Natural killer cell (primary cell): ENCODE measurements at regions not wholly inside any gene's neighbourhood (a gene's known extent, or its start where the extent isn't known, plus 50 kb on each side); places are given as distances from the start of the nearest gene placed in this dataset.
A peak's percentile ranks its signal among the peaks of the same experiment; 100 is the strongest.

ENCODE experiments used
- ATAC-seq, 3 donors: fragments of 150-1000 bp in 2 of 3; fragments of 200-7000 bp in 1 of 3; cut with Tn5 transposase; 1 replicate in 1 of 3; 2 replicates in 2 of 3; pipeline ENCODE4 v1.10.0; 2021; ENCODE audit warnings: mild to moderate bottlenecking in 2 of 3, moderate library complexity in 2 of 3
- DNase-seq, 2 donors: peaks; one replicate each; pipeline versions ENCODE4 v3.0.0 to v3.0.0-alpha.2; 2013 to 2021; ENCODE audit warnings: mixed read lengths in 1 of 2
- H3K27ac ChIP-seq: one replicate; pipeline ENCODE4 v1.5.1; 2013; ENCODE audit warnings: mild to moderate bottlenecking, low read length
- H3K27me3 ChIP-seq: one replicate; pipeline ENCODE4 v1.6.1; 2013; ENCODE audit warnings: low read length; ENCODE audit not compliant: control insufficient read depth, insufficient read depth
- H3K36me3 ChIP-seq: one replicate; pipeline ENCODE4 v1.6.1; 2013; ENCODE audit warnings: low read length; ENCODE audit not compliant: control insufficient read depth, insufficient read depth
- H3K4me1 ChIP-seq: one replicate; pipeline ENCODE4 v1.6.1; 2013; ENCODE audit warnings: low read length; ENCODE audit not compliant: control insufficient read depth, insufficient read depth
- H3K4me3 ChIP-seq: one replicate; pipeline ENCODE4 v1.5.1; 2013; ENCODE audit warnings: low read length
- H3K9me3 ChIP-seq: one replicate; pipeline ENCODE4 v1.6.1; 2013; ENCODE audit warnings: low read length; ENCODE audit not compliant: control insufficient read depth, insufficient read depth
- H3K27ac Mint-ChIP-seq, 2 donors: one replicate each; pipeline ENCODE4 v1.8.0; 2022; ENCODE audit warnings: mild to moderate bottlenecking in 2 of 2, mixed read lengths in 2 of 2, moderate library complexity in 1 of 2
- H3K27me3 Mint-ChIP-seq, 2 donors: one replicate each; pipeline ENCODE4 v1.8.0; 2022; ENCODE audit warnings: low read depth in 2 of 2, mixed read lengths in 2 of 2
- H3K36me3 Mint-ChIP-seq: one replicate; pipeline ENCODE4 v1.8.0; 2022; ENCODE audit warnings: mixed read lengths
- H3K4me1 Mint-ChIP-seq, 2 donors: one replicate each; pipeline ENCODE4 v1.8.0; 2022; ENCODE audit warnings: mixed read lengths in 2 of 2
- H3K4me3 Mint-ChIP-seq: one replicate; pipeline ENCODE4 v1.8.0; 2022; ENCODE audit warnings: mild to moderate bottlenecking, moderate library complexity, mixed read lengths
- H3K9me3 Mint-ChIP-seq, 2 donors: one replicate each; pipeline ENCODE4 v1.8.0; 2022; ENCODE audit warnings: mixed read lengths in 2 of 2
- WGBS: methylation state at CpG from one replicate; pipeline ENCODE4 v1.1.7; 2013; ENCODE audit warnings: missing lambda C conversion rate; ENCODE audit not compliant: insufficient coverage; 5-methylcytosine and 5-hydroxymethylcytosine counted together
- intact Hi-C: fragments of 100-400 bp; cut with micrococcal nuclease; formaldehyde crosslinking; loops from one replicate; pipeline ENCODE4 v1.14.2; 2022
- TF ChIP-seq, protein P1 (sequence below): fragments of 200-600 bp; IDR thresholded peaks from one replicate; pipeline ENCODE4 v1.8.0; 2022; ENCODE audit warnings: antibody characterized with exemption

DNA sequence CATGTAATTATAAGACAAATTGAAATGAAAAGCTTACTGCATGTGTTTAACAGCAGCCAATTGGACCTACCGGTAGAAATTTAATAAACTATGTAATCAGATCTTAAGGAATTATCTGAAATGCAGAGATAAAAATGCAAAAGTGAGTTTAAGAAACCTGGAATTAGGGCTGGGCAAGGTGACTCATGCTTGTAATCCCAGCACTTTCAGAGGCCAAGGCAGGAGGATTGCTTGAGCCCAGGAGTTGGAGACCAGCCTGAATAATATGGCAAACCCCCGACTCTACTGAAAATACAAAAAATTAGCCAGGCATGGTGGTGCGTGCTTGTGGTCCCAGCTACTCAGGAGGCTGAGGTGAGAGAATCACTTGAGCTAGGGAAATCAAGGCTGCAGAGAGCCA is 74.1 kb downstream of the HFE start:
- Histone ChIP-seq H3K4me1 (peaks cover 24% of the 10 kb centered on the region), H3K4me3 (no peak overlapping the region), H3K27me3 (no peaks in the 10 kb centered on the region), H3K36me3 (no peaks in the 10 kb centered on the region), H3K9me3 (no peaks in the 10 kb centered on the region), H3K27ac (no peak overlapping the region)
- WGBS = 95% methylated on average over 3 of the region's 3 CpGs
- no peaks in the 10 kb centered on the region for H3K27me3 Mint-ChIP-seq
- H3K4me1 Mint-ChIP-seq = peaks cover 40 to 46% of the 10 kb centered on the region in 2 donors
- TF ChIP-seq, protein P1, sequence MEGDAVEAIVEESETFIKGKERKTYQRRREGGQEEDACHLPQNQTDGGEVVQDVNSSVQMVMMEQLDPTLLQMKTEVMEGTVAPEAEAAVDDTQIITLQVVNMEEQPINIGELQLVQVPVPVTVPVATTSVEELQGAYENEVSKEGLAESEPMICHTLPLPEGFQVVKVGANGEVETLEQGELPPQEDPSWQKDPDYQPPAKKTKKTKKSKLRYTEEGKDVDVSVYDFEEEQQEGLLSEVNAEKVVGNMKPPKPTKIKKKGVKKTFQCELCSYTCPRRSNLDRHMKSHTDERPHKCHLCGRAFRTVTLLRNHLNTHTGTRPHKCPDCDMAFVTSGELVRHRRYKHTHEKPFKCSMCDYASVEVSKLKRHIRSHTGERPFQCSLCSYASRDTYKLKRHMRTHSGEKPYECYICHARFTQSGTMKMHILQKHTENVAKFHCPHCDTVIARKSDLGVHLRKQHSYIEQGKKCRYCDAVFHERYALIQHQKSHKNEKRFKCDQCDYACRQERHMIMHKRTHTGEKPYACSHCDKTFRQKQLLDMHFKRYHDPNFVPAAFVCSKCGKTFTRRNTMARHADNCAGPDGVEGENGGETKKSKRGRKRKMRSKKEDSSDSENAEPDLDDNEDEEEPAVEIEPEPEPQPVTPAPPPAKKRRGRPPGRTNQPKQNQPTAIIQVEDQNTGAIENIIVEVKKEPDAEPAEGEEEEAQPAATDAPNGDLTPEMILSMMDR = no peak
- no peaks in the 10 kb centered on the region for H3K36me3 Mint-ChIP-seq
- DNase-seq (no peak), ATAC-seq (no peak)
- no peaks in the 10 kb centered on the region for H3K9me3 Mint-ChIP-seq
- peak overlapping the region in 1 of 2 donors; percentile 97 for H3K27ac Mint-ChIP-seq
- no peak overlapping the region for H3K4me3 Mint-ChIP-seq
- intact Hi-C loops = no loop called here

DNA sequence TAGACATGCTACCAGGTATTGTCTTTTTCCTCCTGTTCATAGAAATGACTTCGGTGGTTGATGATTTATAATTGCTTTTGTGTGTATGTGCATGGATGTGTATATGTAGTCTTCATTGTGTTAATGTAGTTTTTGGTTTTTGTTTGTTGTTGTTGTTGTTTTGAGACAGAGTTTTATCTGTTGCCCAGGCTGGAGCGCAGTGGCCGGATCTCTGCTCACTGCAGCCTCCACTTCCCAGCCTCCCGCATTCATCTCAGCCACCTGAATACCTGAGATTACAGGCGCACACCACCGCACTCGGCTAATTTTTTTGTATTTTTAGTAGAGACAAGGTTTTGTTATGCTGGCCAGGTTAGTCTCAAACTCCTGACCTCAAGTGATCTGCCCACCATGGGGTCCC is 75.2 kb downstream of the HFE start:
- Mint-ChIP-seq H3K4me1 (peaks cover 30 to 35% of the 10 kb centered on the region in 2 donors), H3K27me3 (no peaks in the 10 kb centered on the region), H3K9me3 (no peaks in the 10 kb centered on the region), H3K27ac (no peak overlapping the region), H3K4me3 (no peak overlapping the region), H3K36me3 (no peaks in the 10 kb centered on the region)
- H3K4me3 ChIP-seq = no peak overlapping the region
- intact Hi-C loops = no loop called here
- no peaks in the 10 kb centered on the region for H3K9me3 ChIP-seq
- H3K27ac ChIP-seq = no peak overlapping the region
- H3K4me1 ChIP-seq = peaks cover 15% of the 10 kb centered on the region
- H3K27me3 ChIP-seq = no peaks in the 10 kb centered on the region
- TF ChIP-seq, protein P1 = no peak
- ATAC-seq (no peak), DNase-seq (no peak)
- WGBS = 100% methylated on average over 7 of the region's 7 CpGs
- H3K36me3 ChIP-seq = no peaks in the 10 kb centered on the region

DNA sequence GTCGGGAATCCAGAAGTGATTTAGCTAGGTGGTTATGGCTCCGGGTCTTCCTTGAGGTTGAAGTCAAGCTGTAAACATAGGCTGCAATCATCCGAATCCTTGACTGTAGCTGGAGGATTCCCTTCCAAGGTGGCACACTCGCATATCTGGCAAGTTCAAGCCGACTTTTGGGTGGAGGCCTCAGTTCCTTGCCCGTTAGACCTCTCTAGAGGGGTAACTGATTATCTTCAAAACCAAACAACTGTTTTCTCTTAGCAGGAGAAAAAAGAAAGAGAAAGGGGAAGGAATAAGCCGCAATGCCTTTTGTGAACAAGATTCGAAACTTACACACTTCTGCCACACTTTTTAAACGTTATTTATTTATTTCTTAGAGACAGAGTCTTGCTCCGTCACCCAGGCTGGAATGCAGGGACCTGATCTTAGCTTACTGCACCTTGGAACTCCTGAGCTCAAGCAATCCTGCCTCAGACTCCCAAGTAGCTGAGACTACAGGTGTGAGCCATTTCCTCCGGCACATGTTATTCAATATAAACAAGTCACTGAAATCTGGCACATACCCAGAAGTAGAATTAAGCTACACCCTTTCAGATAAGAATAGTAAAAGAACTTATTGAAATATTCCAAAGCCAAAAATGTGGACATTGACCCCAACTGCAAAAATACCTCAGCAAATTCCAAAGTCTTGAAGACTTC is 76.3 kb downstream of the HFE start:
- Histone ChIP-seq H3K36me3 (no peaks in the 10 kb centered on the region), H3K4me1 (peaks cover 15% of the 10 kb centered on the region), H3K27me3 (no peaks in the 10 kb centered on the region), H3K4me3 (no peak overlapping the region), H3K9me3 (no peaks in the 10 kb centered on the region), H3K27ac (no peak overlapping the region)
- no peaks in the 10 kb centered on the region for H3K27me3 Mint-ChIP-seq
- no peak for DNase-seq
- H3K9me3 Mint-ChIP-seq = no peaks in the 10 kb centered on the region
- no peak for ATAC-seq
- TF ChIP-seq, protein P1 = no peak
- peaks cover 19 to 25% of the 10 kb centered on the region in 2 donors for H3K4me1 Mint-ChIP-seq
- no peak overlapping the region for H3K27ac Mint-ChIP-seq
- H3K36me3 Mint-ChIP-seq = no peaks in the 10 kb centered on the region
- WGBS = 89% methylated on average over 9 of the region's 11 CpGs
- intact Hi-C loops = no loop called here
- no peak overlapping the region for H3K4me3 Mint-ChIP-seq

DNA sequence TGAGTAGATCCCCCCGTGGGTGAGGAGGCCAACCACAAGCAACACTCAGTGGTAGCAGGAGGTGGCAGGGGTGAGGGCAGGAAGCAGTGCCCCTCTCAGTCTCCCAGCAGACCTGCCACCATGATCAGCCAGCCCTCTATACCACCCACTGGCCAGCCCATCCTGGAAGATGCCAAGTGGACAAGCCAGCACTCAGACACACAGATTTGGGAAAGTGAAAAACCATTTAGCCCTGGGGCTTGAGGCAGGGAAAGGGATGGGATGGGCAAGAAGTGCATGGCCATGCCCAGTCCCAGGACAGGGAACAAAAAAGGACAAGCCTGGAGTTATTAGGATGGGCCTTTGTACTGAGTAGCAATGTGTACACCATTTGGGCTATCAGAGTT is 76.9 kb downstream of the HFE start:
- intact Hi-C loops = no loop called here
- peaks cover 13 to 20% of the 10 kb centered on the region in 2 donors for H3K4me1 Mint-ChIP-seq
- DNase-seq (no peak), ATAC-seq (no peak)
- Histone ChIP-seq H3K27me3 (no peaks in the 10 kb centered on the region), H3K9me3 (no peaks in the 10 kb centered on the region), H3K36me3 (no peaks in the 10 kb centered on the region), H3K4me1 (peaks cover 15% of the 10 kb centered on the region), H3K27ac (no peak overlapping the region), H3K4me3 (no peak overlapping the region)
- H3K36me3 Mint-ChIP-seq = no peaks in the 10 kb centered on the region
- TF ChIP-seq, protein P1 = no peak
- no peaks in the 10 kb centered on the region for H3K9me3 Mint-ChIP-seq
- no peaks in the 10 kb centered on the region for H3K27me3 Mint-ChIP-seq
- WGBS = no CpG with 5 or more reads among the region's 1 CpG
- H3K4me3 Mint-ChIP-seq = no peak overlapping the region
- H3K27ac Mint-ChIP-seq = no peak overlapping the region
